SK-N-SH treated with all-trans-retinoic acid at 6 μM for 48 hours (cell line): ENCODE measurements at regions not wholly inside any gene's neighbourhood (a gene's known extent, or its start where the extent isn't known, plus 50 kb on each side); places are given as distances from the start of the nearest gene placed in this dataset.
"Not testable (repeated sequence)": the region's sequence is repeated elsewhere in the genome, so short reads cannot be mapped to it uniquely, and the experiment has no call there.

Experiments used
- ATAC-seq: fragments of 200-7000 bp; cut with Tn5 transposase; 3 replicates; pipeline ENCODE4 v1.9.1; 2020; ENCODE audit warnings: mild to moderate bottlenecking, moderate library complexity
- ARNTL ChIP-seq: fragments of 450-650 bp; formaldehyde crosslinking; IDR thresholded peaks from 2 replicates; pipeline ENCODE4 v1.5.0; 2020; ENCODE audit warnings: low read depth, mild to moderate bottlenecking, moderate library complexity, borderline replicate concordance
- BACH2 ChIP-seq: fragments of 250-450 bp; sonication (Bioruptor Pico); IDR thresholded peaks from 2 replicates; pipeline ENCODE4 v1.9.0; 2021; ENCODE audit warnings: mild to moderate bottlenecking, borderline replicate concordance
- GLIS3 ChIP-seq: fragments of 250-450 bp; sonication (Bioruptor Pico); IDR thresholded peaks from 2 replicates; pipeline ENCODE4 v1.5.0; 2020; ENCODE audit warnings: mild to moderate bottlenecking, moderate library complexity
- ISL1 ChIP-seq: fragments of 250-450 bp; sonication (Bioruptor Pico); IDR thresholded peaks from 2 replicates; pipeline ENCODE4 v2.1.2; 2022; ENCODE audit warnings: mild to moderate bottlenecking, moderate library complexity
- OSR1 ChIP-seq: fragments of 250-450 bp; sonication (Bioruptor Pico); IDR thresholded peaks from 2 replicates; pipeline ENCODE4 v1.8.0; 2022; ENCODE audit warnings: moderate library complexity, mild to moderate bottlenecking, inconsistent platforms
- PPARA ChIP-seq: fragments of 250-450 bp; sonication (Bioruptor Pico); IDR thresholded peaks from 2 replicates; pipeline ENCODE4 v1.5.0; 2020; ENCODE audit warnings: mild to moderate bottlenecking, borderline replicate concordance
- RARB ChIP-seq: fragments of 250-450 bp; sonication (Bioruptor Pico); IDR thresholded peaks from 2 replicates; pipeline ENCODE4 v1.8.0; 2021; ENCODE audit warnings: mild to moderate bottlenecking, moderate library complexity
- TCF4 ChIP-seq: fragments of 250-450 bp; sonication (Bioruptor Pico); IDR thresholded peaks from 2 replicates; pipeline ENCODE4 v1.8.0; 2021; ENCODE audit warnings: mild to moderate bottlenecking, moderate library complexity, borderline replicate concordance
- TOX ChIP-seq: fragments of 250-450 bp; sonication (Bioruptor Pico); IDR thresholded peaks from 2 replicates; pipeline ENCODE4 v1.8.0; 2021; ENCODE audit warnings: mild to moderate bottlenecking, moderate library complexity, borderline replicate concordance
- TSHZ2 ChIP-seq: fragments of 250-450 bp; sonication (Bioruptor Pico); IDR thresholded peaks from 2 replicates; pipeline ENCODE4 v1.5.0; 2020; ENCODE audit warnings: mild to moderate bottlenecking, moderate library complexity
- ZC3H10 ChIP-seq: fragments of 250-450 bp; sonication (Bioruptor Pico); IDR thresholded peaks from 2 replicates; pipeline ENCODE4 v1.5.1; 2021; ENCODE audit warnings: mild to moderate bottlenecking, moderate library complexity
- ZFP3 ChIP-seq: fragments of 250-450 bp; sonication (Bioruptor Pico); IDR thresholded peaks from 2 replicates; pipeline ENCODE4 v1.5.0; 2020; ENCODE audit warnings: mild to moderate bottlenecking, moderate library complexity
- ZFP30 ChIP-seq: fragments of 450-650 bp; formaldehyde crosslinking; IDR thresholded peaks from 2 replicates; pipeline ENCODE4 v1.5.0; 2022; ENCODE audit warnings: mild to moderate bottlenecking, moderate library complexity
- ZNF565 ChIP-seq: fragments of 450-650 bp; formaldehyde crosslinking; conservative IDR thresholded peaks from 2 replicates; pipeline ENCODE4 v1.5.0; 2020; ENCODE audit warnings: low read depth, mild to moderate bottlenecking, moderate library complexity
- ZNF70 ChIP-seq: fragments of 450-650 bp; formaldehyde crosslinking; IDR thresholded peaks from 2 replicates; pipeline ENCODE4 v1.5.0; 2020; ENCODE audit warnings: mild to moderate bottlenecking, moderate library complexity
- ZNF8 ChIP-seq: fragments of 450-650 bp; formaldehyde crosslinking; IDR thresholded peaks from 2 replicates; pipeline ENCODE4 v1.5.0; 2020; ENCODE audit warnings: mild to moderate bottlenecking, moderate library complexity
- TF ChIP-seq, protein P1 (sequence below): fragments of 250-450 bp; sonication (Bioruptor Pico); IDR thresholded peaks from 2 replicates; pipeline ENCODE4 v1.5.1; 2020; ENCODE audit warnings: low read depth, mild to moderate bottlenecking, moderate library complexity
- TF ChIP-seq, protein P2 (sequence below): fragments of 250-450 bp; sonication (Bioruptor Pico); IDR thresholded peaks from 2 replicates; pipeline ENCODE4 v1.8.0; 2021; ENCODE audit warnings: low read depth, mild to moderate bottlenecking, moderate library complexity, borderline replicate concordance
- TF ChIP-seq, protein P3 (sequence below): fragments of 250-450 bp; sonication (Bioruptor Pico); IDR thresholded peaks from 2 replicates; pipeline ENCODE4 v1.8.0; 2020; ENCODE audit warnings: mild to moderate bottlenecking, moderate library complexity, borderline replicate concordance

- TF ChIP-seq GLIS3 (CRISPR knock-in tag), result no peak
- TF ChIP-seq TSHZ2 (CRISPR knock-in tag), result no peak
- TF ChIP-seq BACH2 (CRISPR knock-in tag), result no peak
- no peak for TF ChIP-seq ARNTL (CRISPR knock-in tag)
Observed at GRCh38 chr3:906739-907138, 186.1 kb upstream of the CNTN6 start.

GRCh38 chr3:908839-909238 lies 184.0 kb upstream of the CNTN6 start:
- TF ChIP-seq PPARA (CRISPR knock-in tag) (no peak), ISL1 (no peak), GLIS3 (CRISPR knock-in tag) (no peak), TCF4 (no peak), TSHZ2 (CRISPR knock-in tag) (no peak), ZNF8 (CRISPR knock-in tag) (no peak), ZNF565 (CRISPR knock-in tag) (no peak), ZFP3 (CRISPR knock-in tag) (no peak), ARNTL (CRISPR knock-in tag) (no peak), TOX (CRISPR knock-in tag) (no peak)
- TF ChIP-seq, protein P1, sequence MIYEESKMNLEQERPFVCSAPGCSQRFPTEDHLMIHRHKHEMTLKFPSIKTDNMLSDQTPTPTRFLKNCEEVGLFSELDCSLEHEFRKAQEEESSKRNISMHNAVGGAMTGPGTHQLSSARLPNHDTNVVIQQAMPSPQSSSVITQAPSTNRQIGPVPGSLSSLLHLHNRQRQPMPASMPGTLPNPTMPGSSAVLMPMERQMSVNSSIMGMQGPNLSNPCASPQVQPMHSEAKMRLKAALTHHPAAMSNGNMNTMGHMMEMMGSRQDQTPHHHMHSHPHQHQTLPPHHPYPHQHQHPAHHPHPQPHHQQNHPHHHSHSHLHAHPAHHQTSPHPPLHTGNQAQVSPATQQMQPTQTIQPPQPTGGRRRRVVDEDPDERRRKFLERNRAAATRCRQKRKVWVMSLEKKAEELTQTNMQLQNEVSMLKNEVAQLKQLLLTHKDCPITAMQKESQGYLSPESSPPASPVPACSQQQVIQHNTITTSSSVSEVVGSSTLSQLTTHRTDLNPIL (CRISPR knock-in tag), result no peak
- TF ChIP-seq, protein P2, sequence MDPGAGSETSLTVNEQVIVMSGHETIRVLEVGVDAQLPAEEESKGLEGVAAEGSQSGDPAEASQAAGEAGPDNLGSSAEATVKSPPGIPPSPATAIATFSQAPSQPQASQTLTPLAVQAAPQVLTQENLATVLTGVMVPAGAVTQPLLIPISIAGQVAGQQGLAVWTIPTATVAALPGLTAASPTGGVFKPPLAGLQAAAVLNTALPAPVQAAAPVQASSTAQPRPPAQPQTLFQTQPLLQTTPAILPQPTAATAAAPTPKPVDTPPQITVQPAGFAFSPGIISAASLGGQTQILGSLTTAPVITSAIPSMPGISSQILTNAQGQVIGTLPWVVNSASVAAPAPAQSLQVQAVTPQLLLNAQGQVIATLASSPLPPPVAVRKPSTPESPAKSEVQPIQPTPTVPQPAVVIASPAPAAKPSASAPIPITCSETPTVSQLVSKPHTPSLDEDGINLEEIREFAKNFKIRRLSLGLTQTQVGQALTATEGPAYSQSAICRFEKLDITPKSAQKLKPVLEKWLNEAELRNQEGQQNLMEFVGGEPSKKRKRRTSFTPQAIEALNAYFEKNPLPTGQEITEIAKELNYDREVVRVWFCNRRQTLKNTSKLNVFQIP, result no peak
- no peak for ATAC-seq

More at GRCh38 chr3:906739-907138, 186.1 kb upstream of the CNTN6 start:
- ATAC-seq, result no peak

DNA sequence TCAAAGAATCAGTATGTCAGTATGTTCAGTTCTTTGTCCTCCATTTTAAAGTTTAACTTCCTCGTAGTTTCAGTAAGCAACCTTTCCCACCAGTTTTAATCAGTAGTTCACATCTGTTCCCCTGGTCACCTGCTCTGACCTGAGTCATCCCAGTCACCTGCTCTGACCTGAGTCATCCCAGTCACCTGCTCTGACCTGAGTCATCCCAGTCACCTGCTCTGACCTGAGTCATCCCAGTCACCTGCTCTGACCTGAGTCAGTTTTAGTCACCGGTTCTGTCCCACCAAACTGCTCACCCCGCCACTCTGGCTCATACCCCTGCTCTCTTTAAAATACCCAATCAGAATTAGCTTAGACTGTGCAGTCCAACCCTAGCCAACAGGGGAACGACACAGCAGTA lies 180.1 kb upstream of the CNTN6 start:
- ATAC-seq, result not testable (repeated sequence)

DNA sequence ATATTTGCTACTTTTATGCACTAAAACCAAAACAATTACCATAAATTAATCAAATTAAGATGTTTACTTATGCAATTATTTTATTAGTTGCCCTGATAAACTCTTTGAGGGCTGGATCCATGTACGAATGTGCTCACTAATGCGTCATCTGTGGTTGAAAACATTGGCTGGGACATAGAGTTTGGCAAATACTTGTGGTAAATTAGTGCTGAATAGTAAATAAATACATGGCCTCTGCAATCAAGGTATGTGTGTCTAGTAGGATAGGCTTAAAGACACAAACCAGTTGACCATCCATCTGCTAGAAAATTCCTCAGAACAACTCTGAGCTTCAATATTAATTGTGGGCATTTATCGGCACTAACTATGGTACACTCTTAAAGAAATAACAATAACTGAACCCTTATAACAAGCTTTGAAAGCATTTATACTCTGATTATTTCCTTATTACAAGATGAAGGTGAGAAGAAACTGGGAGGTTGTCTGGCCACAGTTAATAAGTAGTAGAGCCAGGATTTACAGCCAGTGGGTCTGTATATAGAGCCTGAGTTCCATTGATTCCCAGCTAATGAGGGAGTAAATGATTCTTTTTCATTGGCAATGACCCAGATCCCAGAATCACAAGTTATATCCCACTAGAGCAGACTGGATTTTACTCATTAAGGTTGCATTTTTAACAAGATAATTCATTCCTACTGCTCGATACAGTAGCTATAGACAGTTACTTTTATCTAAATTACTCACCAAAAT lies 169.5 kb upstream of the CNTN6 start:
- no peak for ATAC-seq
- no peak for TF ChIP-seq OSR1
- TF ChIP-seq, protein P3, sequence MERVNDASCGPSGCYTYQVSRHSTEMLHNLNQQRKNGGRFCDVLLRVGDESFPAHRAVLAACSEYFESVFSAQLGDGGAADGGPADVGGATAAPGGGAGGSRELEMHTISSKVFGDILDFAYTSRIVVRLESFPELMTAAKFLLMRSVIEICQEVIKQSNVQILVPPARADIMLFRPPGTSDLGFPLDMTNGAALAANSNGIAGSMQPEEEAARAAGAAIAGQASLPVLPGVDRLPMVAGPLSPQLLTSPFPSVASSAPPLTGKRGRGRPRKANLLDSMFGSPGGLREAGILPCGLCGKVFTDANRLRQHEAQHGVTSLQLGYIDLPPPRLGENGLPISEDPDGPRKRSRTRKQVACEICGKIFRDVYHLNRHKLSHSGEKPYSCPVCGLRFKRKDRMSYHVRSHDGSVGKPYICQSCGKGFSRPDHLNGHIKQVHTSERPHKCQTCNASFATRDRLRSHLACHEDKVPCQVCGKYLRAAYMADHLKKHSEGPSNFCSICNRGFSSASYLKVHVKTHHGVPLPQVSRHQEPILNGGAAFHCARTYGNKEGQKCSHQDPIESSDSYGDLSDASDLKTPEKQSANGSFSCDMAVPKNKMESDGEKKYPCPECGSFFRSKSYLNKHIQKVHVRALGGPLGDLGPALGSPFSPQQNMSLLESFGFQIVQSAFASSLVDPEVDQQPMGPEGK (CRISPR knock-in tag), result no peak
- TF ChIP-seq TSHZ2 (CRISPR knock-in tag), result no peak
- no peak for TF ChIP-seq ISL1
- no peak for TF ChIP-seq ZC3H10
- TF ChIP-seq ZNF565 (CRISPR knock-in tag), result no peak
- TF ChIP-seq ZFP3 (CRISPR knock-in tag), result no peak
- TF ChIP-seq ARNTL (CRISPR knock-in tag), result no peak
- no peak for TF ChIP-seq ZNF70 (CRISPR knock-in tag)
- TF ChIP-seq RARB (CRISPR knock-in tag), result no peak
- TF ChIP-seq, protein P2, result no peak
- no peak for TF ChIP-seq ZFP30
- no peak for TF ChIP-seq TOX (CRISPR knock-in tag)
- TF ChIP-seq GLIS3 (CRISPR knock-in tag), result no peak
